Endothelial cell of umbilical vein (primary cell): ENCODE measurements at regions not wholly inside any gene's neighbourhood (a gene's known extent, or its start where the extent isn't known, plus 50 kb on each side); places are given as distances from the start of the nearest gene placed in this dataset.

Source experiments
- CTCF ChIP-seq, 2 donors: IDR thresholded peaks; 1 replicate in 1 of 2; 2 replicates in 1 of 2; pipeline ENCODE4 v1.5.1; 2011; ENCODE audit warnings: low read length in 2 of 2, mild to moderate bottlenecking in 2 of 2, moderate library complexity in 2 of 2, control low read depth in 1 of 2, inconsistent platforms in 1 of 2, low read depth in 1 of 2; ENCODE audit not compliant: insufficient read depth in 1 of 2; ENCODE audit errors: extremely low read depth in 1 of 2
- EZH2 ChIP-seq: IDR thresholded peaks from 2 replicates; pipeline ENCODE4 v1.6.1; 2012; ENCODE audit warnings: borderline replicate concordance, low read depth, mild to moderate bottlenecking, moderate library complexity, low read length, inconsistent platforms; ENCODE audit not compliant: severe bottlenecking
- GATA2 ChIP-seq: IDR thresholded peaks from 2 replicates; pipeline ENCODE4 v1.7.0; 2011; ENCODE audit warnings: low read depth, mild to moderate bottlenecking, moderate library complexity, mixed read lengths, low read length; ENCODE audit not compliant: insufficient read length, insufficient read depth
- JUN ChIP-seq: IDR thresholded peaks from 2 replicates; pipeline ENCODE4 v1.6.1; 2011; ENCODE audit warnings: borderline replicate concordance, low read depth; ENCODE audit not compliant: insufficient read length, insufficient read depth
- MAX ChIP-seq: IDR thresholded peaks from 2 replicates; pipeline ENCODE4 v1.6.1; 2011; ENCODE audit not compliant: insufficient read depth, insufficient read length
- MYC ChIP-seq: IDR thresholded peaks from one replicate; pipeline ENCODE4 v1.6.1; 2011; ENCODE audit warnings: mild to moderate bottlenecking, low read depth, low read length
- POLR2A ChIP-seq: IDR thresholded peaks from 2 replicates; pipeline ENCODE4 v1.6.1; 2012; ENCODE audit warnings: low read depth, mild to moderate bottlenecking, control low read depth, low read length

- TF ChIP-seq CTCF (IDR thresholded peaks at IDR 0.05; ENCODE audit: extremely low read depth in 1 of 2, insufficient read depth in 1 of 2, low read depth in 1 of 2, low read length in 2 of 2) (no peak), POLR2A (no peak), JUN (no peak), EZH2 (no peak), MYC (no peak), MAX (no peak), GATA2 (no peak)
These were observed 270.5 kb upstream of the EXOC2 start for GRCh38 chr6:963456-963855.
